Fibroblast of pulmonary artery (primary cell): ENCODE measurements at regions not wholly inside any gene's neighbourhood (a gene's known extent, or its start where the extent isn't known, plus 50 kb on each side); places are given as distances from the start of the nearest gene placed in this dataset.

Experiments used
- DNase-seq: peaks from one replicate; pipeline ENCODE4 v3.0.0-alpha.2; 2010; ENCODE audit warnings: low read depth
- H3K4me3 ChIP-seq: replicated peaks from 2 replicates; pipeline ENCODE4 v1.5.1; 2011; ENCODE audit warnings: low read depth, mild to moderate bottlenecking, control low read depth, low read length, moderate library complexity
- TF ChIP-seq, protein P1 (sequence below): IDR thresholded peaks from 2 replicates; pipeline ENCODE4 v1.5.1; 2011; ENCODE audit warnings: mild to moderate bottlenecking, control low read depth, low read length, inconsistent platforms; ENCODE audit errors: missing control alignments

- H3K4me3 ChIP-seq: no peak overlapping the region
- TF ChIP-seq, protein P1, sequence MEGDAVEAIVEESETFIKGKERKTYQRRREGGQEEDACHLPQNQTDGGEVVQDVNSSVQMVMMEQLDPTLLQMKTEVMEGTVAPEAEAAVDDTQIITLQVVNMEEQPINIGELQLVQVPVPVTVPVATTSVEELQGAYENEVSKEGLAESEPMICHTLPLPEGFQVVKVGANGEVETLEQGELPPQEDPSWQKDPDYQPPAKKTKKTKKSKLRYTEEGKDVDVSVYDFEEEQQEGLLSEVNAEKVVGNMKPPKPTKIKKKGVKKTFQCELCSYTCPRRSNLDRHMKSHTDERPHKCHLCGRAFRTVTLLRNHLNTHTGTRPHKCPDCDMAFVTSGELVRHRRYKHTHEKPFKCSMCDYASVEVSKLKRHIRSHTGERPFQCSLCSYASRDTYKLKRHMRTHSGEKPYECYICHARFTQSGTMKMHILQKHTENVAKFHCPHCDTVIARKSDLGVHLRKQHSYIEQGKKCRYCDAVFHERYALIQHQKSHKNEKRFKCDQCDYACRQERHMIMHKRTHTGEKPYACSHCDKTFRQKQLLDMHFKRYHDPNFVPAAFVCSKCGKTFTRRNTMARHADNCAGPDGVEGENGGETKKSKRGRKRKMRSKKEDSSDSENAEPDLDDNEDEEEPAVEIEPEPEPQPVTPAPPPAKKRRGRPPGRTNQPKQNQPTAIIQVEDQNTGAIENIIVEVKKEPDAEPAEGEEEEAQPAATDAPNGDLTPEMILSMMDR: no peak
- DNase-seq: no peak
Observed at GRCh38 chr6:56386717-56387116, 139.3 kb upstream of the COL21A1 start.

- no peak for DNase-seq
- no peak overlapping the region for H3K4me3 ChIP-seq
- TF ChIP-seq, protein P1: no peak
Observed at GRCh38 chr6:56385981-56386593, 138.7 kb upstream of the COL21A1 start.

DNA sequence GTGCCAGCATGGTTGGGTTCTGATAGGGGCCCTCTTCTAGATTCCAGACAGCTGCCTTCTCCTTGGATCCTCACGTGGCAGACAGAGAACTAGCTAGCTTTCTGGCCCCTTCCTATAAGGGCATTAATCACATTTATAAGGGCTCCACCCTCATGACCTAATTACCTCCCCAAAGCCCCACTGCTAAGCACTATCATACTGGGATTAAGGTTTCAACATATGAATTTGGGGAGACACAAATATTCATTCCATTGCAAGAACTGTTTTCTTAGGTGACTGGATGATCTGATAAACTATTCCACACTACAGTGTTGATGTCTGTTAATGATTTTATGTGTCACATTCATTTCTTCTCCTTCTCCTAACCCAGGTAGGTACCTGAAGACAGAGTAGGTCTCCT lies 135.8 kb upstream of the COL21A1 start:
- TF ChIP-seq, protein P1: no peak
- no peak for DNase-seq
- no peak overlapping the region for H3K4me3 ChIP-seq

DNA sequence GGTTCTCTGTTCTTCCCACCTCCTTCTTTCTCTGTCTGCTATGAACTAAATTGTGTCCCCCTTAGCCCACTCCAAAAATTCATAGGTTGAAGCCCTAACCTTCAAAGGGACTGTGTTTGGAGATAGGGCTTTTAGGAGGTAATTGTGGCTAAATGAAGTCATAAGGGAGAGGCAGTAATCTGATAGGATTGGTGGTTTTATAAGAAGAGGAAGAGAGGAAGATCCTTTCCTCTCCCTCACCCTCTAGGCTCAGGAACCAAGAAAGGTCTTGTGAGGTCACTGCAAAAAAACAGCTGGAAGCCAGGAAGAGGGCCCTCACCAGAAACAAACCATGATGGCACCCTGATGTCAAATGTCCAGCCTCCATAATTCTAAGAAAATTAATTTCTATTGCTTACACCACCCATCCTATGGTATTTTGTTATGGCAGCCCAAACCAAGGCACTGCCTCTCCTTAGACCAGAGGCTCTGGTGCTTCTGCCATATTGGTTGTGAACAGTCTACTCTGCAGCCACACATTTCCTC lies 135.1 kb upstream of the COL21A1 start:
- no peak overlapping the region for H3K4me3 ChIP-seq
- TF ChIP-seq, protein P1: no peak
- DNase-seq: no peak

- TF ChIP-seq, protein P1: no peak
- no peak for DNase-seq
- H3K4me3 ChIP-seq: no peak overlapping the region
Observed at GRCh38 chr6:56381801-56382251, 134.4 kb upstream of the COL21A1 start.

DNA sequence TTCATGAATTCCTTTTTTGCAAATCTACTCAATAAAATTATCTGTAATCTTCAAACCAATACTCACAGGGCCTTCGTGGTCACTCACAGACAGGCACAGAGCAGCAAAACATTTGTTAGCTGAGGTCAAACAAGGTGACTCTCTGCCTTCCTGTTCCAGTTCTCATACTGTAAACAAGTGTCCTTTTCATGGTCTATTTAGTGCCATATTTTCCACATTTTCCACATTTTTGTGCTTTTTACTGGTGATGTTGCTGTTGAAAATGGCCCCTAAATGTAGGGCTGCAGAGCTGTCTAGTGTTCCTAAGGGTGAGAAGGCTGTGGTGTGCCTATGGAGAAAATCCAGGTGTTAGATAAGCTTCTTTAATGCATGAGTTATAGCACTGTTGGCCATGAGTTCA lies 133.1 kb upstream of the COL21A1 start:
- TF ChIP-seq, protein P1: no peak
- no peak overlapping the region for H3K4me3 ChIP-seq
- DNase-seq: no peak

- no peak for DNase-seq
- TF ChIP-seq, protein P1: no peak
Observed at GRCh38 chr6:56378966-56379585, 131.7 kb upstream of the COL21A1 start.

More at GRCh38 chr6:56378966-56379585, 131.7 kb upstream of the COL21A1 start:
- H3K4me3 ChIP-seq: no peak overlapping the region
